ENCODE measurements at regions not wholly inside any gene's neighbourhood (a gene's known extent, or its start where the extent isn't known, plus 50 kb on each side); places are given as distances from the start of the nearest gene placed in this dataset.

GRCh38 chr3:28917895-28918475 lies 362.9 kb upstream of the RBMS3 start:
- H3K4me3 ChIP-seq (replicated peaks; ENCODE audit: low read depth, low read length): no peak overlapping the region
- DNase-seq (ENCODE audit: extremely low read depth, low read depth): no peak
- no peak for TF ChIP-seq CTCF (IDR thresholded peaks at IDR 0.05; ENCODE audit: low read depth, low read length, missing control alignments)

DNA sequence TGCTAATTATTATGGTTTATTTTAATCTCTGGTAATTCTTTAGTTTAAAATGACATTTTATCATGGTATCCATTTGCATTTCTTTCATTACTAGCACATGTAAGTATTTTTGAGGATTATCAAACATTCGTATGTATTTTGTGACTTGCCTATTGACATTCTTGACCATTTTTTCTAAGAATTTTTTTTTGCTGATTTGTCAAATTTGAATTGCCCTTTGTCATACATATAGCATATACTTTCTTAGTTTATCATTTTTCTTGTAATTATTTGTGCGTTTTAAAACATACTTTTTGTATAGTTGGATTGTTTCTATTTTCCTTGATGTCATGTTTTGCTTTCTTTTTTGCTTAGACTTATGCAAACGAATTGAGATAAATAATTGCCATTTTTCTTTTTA lies 358.5 kb upstream of the RBMS3 start:
- no peak overlapping the region for H3K4me3 ChIP-seq (replicated peaks; ENCODE audit: low read depth, low read length)
- DNase-seq (ENCODE audit: extremely low read depth, low read depth): no peak
- TF ChIP-seq CTCF (IDR thresholded peaks at IDR 0.05; ENCODE audit: low read depth, low read length, missing control alignments): no peak

DNA sequence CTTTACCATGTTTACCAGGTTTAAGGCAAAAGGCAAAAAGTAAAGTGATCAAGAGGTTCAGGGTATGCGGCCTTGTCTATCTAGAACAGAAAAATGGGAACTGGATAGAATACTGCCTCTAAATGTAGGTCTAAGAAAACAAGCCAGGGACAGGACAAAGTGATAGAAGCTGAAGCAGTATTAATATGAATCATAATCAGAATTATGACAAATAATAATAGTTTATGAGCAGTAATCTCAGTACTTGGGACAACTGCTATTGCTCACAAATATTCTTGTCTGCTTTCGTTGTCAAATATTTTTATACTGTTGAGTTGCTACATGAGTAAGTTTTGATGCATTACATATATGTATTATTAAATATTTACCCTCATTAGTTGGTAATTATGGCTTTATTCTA lies 356.9 kb upstream of the RBMS3 start:
- no peak for TF ChIP-seq CTCF (IDR thresholded peaks at IDR 0.05; ENCODE audit: low read depth, low read length, missing control alignments)
- no peak overlapping the region for H3K4me3 ChIP-seq (replicated peaks; ENCODE audit: low read depth, low read length)
- no peak for DNase-seq (ENCODE audit: extremely low read depth, low read depth)

- no peak for DNase-seq (ENCODE audit: extremely low read depth, low read depth)
- no peak for TF ChIP-seq CTCF (IDR thresholded peaks at IDR 0.05; ENCODE audit: low read depth, low read length, missing control alignments)
- no peak overlapping the region for H3K4me3 ChIP-seq (replicated peaks; ENCODE audit: low read depth, low read length)
These were observed 356.0 kb upstream of the RBMS3 start for GRCh38 chr3:28924744-28925360.

DNA sequence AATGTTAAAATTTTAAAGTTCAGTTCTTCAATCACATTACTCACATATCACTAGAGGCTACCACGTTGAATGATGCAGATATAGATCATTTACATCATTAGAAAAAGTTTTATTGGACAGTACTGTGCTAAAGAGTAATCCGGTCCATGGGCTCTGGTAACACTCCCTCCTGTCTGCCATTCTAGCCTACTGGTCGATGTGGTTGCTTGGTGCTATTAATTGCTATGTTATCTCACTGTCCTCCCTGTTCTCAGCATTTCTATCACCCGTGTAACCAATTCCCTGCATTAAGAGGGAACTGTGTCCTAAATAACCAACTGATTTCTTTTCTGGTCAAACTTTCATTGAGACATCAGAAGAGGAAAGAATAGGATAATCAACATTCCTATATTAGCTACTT lies 347.5 kb upstream of the RBMS3 start:
- H3K4me3 ChIP-seq (replicated peaks; ENCODE audit: low read depth, low read length): no peak overlapping the region
- DNase-seq (ENCODE audit: extremely low read depth, low read depth): no peak
- TF ChIP-seq CTCF (IDR thresholded peaks at IDR 0.05; ENCODE audit: low read depth, low read length, missing control alignments): no peak

GRCh38 chr3:28934126-28934813 lies 346.6 kb upstream of the RBMS3 start:
- TF ChIP-seq CTCF (IDR thresholded peaks at IDR 0.05; ENCODE audit: low read depth, low read length, missing control alignments): no peak
- no peak for DNase-seq (ENCODE audit: extremely low read depth, low read depth)
- no peak overlapping the region for H3K4me3 ChIP-seq (replicated peaks; ENCODE audit: low read depth, low read length)

All from HFF-Myc (cell line).